ENCODE measurements at regions not wholly inside any gene's neighbourhood (a gene's known extent, or its start where the extent isn't known, plus 50 kb on each side); places are given as distances from the start of the nearest gene placed in this dataset.
"Not testable (repeated sequence)": the region's sequence is repeated elsewhere in the genome, so short reads cannot be mapped to it uniquely, and the experiment has no call there.

- DNase-seq, result no peak
Measured at GRCh38 chr2:21194147-21194546, 70.4 kb downstream of the TDRD15 start.

DNA sequence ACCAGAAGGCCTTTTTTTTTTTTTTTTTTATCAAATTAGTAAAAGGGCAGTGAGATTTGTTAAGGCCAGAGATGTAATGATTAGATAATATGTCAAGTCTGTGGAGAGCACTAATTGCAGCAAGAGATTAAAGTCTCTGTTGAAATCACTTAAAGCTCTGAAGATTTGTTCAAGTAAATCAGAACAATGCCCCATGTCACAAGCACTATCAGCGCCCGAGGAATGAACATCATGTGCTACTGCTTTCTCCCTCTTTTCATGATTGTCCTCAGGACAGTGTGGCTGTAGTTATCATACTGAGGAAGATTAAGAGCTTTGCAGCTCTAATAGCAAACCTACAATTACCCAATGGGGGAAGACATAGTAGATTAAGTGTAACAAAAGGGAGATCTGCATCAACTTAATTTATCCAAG is 71.1 kb downstream of the TDRD15 start:
- no peak for DNase-seq

DNA sequence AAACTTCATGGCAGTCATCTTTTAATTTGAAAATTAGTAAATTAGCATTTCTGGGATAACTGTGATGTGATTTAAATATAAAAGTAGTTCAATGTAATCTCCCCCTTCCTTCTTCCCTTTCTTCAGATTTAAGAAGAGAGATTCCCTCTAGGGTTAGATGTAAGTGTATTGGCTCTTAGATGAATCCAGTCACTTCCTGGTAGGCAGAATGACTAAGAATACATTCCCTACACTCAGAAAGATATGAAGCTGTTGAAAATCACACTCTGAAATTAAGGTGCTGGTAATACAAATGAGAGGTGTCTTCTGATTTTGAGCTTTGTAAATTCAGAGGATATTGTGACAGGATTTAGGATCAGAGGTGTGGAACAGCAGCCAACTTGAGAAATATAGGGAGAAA is 71.6 kb downstream of the TDRD15 start:
- DNase-seq, result no peak

DNA sequence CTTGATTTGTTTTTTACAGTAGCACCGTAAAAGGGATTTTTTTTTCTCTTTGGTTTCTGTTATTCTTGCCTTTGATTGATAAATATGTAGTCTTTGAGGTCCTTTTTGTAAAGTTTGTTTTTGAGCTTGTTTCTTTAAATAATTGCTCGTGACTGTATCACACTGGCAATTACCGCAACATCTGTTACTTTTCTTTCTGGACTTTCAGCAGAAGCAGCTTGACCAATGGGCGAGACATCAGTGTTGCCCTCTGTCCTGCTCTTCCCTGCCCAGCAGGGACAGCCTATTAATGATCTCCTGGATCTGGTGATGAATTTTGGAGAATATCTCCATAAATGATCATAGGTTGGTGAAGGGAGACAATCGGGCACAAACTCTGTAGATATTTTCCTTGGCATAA is 74.9 kb downstream of the TDRD15 start:
- DNase-seq, result no peak

- no peak for DNase-seq
Measured at GRCh38 chr2:21203976-21204375, 80.2 kb downstream of the TDRD15 start.

DNA sequence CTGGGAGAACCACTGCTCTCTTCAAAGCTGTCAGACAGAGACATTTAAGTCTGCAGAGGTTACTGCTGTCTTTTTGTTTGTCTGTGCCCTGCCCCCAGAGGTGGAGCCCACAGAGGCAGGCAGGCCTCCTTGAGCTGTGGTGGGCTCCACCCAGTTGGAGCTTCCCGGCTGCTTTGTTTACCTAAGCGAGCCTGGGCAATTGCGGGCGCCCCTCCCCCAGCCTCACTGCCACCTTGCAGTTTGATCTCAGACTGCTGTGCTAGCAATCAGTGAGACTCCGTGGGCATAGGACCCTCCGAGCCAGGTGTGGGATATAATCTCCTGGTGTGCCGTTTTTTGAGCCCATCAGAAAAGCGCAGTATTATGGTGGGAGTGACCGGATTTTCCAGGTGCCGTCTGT is 90.3 kb downstream of the TDRD15 start:
- not testable (repeated sequence) for DNase-seq

DNA sequence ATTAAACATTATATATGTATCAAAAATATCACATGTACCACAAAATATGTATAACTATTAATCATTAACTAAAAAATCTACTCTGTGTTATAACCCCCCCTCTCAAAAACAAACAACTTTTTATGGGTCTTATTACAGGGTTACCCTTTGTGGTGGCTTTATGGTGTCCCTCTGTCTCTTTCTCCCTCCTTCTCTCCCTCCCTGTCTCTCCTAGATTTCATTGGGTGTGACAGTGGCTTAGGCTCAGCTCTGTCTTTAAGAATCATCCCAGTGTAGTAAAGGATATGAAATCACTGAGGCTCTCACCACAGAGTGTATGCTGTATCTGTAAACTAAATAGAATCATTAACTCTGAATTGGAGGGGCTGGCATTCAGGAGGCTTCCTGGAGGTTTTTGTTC is 93.7 kb downstream of the TDRD15 start:
- no peak for DNase-seq

GRCh38 chr2:21220930-21221329 is 97.2 kb downstream of the TDRD15 start:
- DNase-seq, result no peak

DNA sequence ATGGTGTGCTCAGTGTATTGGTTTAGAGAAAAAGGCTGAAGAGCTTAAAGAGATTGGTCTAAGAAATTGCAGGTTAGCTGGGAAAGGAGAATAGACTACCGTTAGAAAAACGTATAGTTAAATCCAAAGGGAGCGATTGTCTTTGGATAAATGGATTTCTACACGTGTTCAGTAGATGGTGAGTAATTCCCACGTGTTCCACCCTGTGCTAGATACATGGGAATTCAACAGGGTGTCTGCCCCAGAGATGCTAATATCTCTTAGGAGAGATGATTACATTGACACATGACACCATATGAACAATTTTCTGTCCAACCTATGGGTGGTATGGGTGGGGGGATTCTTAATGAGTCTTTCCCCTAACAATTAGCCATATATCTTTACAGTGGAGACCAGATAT is 99.8 kb downstream of the TDRD15 start:
- no peak for DNase-seq

DNA sequence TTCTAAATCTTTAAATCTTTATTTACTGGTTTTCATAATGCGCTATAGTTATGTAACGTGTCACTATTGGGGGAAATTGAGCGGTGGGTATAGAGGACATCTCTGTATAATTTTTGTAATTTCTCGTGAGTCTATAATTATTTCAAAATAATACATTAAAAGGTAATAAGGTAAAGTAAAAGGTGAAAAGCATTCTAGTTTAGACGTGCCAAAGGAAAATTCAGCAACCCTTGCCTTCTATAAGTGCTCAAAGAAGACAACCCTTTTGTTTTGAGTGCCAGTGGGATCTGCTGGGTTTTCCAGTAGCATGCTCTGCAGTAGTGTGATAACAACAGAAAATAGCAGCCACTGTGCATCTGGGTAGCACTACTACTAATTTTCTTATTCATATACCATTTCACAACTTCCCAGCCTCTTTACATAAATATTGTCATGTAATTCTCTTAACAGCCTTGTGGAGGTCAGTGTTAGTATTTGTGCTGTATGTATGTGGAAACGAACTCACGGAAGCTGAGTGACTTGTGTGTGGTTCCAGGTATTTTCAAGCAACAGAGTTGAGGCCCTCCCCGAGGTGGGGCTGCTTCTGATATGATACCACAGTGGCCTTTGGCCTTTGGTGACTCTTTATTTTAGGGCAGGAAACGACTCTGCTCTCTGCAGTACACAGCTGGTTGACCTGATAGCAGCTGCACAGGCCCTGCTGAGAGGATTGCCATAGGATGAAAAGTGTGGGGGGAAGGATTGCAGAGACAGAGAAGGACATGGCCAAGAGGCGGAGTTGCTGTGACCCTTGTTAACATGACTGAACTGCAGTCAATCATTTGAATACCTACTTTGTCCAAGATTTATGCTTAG is 104.5 kb downstream of the TDRD15 start:
- no peak for DNase-seq

DNA sequence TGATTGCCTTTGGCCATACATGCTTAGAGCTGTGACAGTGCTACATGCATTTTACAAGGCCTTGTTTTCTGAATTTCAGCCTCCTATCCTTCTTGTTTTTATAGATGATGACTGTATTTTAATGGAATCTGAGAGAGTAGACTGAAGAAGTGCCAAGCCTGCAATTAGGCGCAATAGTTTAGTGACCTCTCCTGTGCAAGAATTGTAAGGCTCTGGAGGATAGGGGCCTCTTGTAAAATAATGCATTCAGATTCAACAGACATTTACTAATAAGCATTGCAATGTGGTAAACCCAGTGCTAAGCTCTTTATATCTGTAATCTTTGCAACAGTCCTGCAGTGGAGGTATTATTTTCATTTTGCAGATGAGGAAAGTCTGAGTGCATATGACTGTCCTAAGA is 105.5 kb downstream of the TDRD15 start:
- DNase-seq, result no peak

GRCh38 chr2:21230140-21230539 is 106.4 kb downstream of the TDRD15 start:
- no peak for DNase-seq

DNA sequence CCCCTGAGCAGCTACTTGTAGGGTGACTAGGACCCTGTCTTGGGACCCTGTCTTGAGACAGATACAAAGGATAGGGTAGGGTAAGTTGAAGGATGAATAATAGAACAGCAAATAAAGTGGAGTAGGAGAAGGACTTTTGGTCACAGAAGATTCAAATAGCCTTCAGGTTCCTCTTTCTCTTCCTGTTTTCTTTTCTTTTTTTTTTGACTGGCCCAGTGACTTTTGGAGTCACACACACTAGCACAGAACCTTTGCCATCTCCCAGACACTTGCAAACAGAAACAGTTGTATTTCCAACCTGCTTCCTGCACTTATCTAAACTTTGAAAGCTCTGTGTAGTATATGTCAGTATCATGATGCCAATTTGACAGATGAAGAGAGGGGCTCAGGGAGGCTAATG is 108.2 kb downstream of the TDRD15 start:
- no peak for DNase-seq

- no peak for DNase-seq
Measured at GRCh38 chr2:21233194-21233593, 109.4 kb downstream of the TDRD15 start.

GRCh38 chr2:21234001-21234400 is 110.2 kb downstream of the TDRD15 start:
- DNase-seq, result no peak

DNA sequence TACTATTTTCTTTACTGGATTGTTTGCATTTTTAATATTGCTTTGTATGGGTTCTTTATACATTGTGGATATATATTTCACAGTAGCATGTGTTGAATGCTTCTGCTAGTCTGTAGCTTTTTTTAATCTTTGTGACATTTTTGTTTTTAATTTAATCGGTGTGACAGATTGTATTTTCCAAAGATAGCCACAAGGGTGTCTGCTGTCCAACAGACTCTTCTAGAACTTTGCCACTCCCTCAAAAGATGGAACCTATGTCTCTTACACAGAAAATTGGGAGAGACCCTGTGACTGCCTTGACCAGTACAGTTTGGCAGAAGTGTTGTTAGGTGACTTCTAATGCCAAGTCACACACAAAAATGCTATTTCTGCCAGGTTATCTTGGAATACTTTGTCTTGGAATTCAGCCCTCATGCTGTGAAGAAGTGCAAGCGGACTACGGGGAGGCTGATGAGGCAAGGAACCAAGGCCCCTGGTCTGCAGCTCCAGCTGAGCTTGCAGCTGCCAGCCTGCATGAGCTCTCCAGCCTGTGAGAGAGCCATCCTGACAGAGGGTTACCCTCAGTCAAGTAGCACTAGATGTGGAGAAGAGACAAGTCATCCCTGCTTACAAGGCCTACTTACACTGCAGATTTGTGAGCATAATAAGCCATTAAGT is 110.8 kb downstream of the TDRD15 start:
- no peak for DNase-seq

DNA sequence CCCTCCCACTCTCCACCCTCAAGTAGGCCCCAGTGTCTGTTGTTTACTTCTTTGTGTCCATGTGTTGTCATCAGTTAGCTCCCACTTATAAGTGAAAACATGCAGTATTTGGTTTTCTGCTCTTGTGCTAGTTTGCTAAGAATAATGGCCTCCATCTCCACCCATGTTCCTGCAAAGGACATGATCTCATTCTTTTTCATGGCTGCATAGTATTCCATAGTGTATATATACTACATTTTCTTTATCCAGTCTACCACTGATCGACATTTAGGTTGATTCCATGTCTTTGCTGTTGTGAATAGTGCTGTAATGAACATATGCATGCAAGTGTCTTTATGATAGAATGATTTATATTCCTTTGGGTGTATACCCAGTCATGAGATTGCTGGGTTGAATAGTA is 116.0 kb downstream of the TDRD15 start:
- not testable (repeated sequence) for DNase-seq

DNA sequence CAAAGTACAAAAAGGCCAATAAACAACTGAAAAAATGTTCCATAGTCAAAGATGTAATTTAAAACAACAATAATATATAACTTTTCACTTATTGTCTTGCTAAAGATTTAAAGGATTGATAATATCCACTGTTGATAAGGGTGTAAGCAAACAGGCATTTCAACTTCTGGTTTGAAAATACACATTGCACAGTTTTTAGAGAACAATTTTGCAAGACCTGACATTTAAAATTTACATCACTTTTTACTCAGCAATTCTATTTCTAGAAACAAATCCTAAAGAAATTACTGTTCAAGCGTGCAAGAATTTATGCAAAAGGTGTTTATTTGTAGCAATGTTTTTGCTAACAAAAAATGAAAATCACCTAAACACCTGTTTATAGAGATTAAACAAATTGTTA is 120.4 kb downstream of the TDRD15 start:
- DNase-seq, result no peak

DNA sequence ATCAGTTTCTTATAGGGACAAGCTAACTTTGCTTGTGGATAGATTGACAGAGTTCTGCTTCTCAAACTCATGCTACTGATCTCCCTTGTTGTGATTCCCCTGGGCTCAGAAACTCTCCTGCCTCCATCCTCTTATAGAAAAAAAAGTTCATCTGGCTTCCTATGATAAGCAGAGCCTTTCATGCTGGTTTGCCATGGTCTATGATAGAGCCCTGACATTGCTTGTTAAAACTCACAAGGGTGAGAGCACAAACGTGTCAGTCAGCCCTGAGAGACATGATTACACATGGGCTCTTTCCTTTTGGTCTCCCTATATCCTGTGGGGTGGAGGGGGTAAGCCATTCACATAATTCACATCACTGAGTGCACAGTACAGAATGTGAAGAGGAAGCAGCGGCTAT is 121.8 kb downstream of the TDRD15 start:
- DNase-seq, result no peak

DNA sequence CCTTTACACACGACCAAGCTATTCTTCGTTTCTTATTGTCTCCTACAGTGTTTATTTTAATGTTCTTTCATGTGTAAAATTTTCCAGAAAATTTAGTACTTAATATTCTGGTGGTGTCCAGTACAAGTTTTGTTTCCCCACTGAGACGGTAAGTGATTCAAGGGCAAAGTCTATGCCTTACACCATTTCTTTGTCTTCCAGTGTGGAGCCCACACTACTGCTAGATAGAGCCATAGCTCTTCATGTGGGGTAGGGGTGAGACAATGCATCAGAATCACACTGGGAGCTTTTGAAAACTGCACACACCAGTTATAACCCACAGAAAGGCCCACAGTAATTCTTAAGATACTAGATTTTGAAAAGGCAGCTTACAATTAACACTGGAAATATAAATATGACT is 125.6 kb downstream of the TDRD15 start:
- no peak for DNase-seq

DNA sequence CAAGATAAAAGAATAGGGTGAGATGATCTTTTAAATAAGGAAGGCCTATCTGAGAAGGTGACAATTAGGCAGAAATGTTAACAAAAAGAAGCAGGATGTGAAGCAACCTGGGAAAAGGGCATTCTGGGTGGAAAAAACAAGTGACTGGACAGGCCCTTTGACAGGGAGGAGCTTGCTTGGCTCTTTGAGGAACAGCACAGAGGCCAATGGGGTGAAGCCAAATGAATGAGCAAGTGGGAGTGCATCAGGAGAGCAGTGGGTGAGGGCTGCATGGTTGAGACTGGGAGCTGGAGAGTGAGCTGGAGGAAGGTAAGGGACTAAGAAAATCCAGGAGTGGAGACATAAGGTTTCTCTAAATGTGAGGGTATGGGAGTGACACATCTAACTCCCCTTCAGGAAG is 126.9 kb downstream of the TDRD15 start:
- no peak for DNase-seq

GRCh38 chr2:21251216-21251980 is 127.6 kb downstream of the TDRD15 start:
- no peak for DNase-seq

DNA sequence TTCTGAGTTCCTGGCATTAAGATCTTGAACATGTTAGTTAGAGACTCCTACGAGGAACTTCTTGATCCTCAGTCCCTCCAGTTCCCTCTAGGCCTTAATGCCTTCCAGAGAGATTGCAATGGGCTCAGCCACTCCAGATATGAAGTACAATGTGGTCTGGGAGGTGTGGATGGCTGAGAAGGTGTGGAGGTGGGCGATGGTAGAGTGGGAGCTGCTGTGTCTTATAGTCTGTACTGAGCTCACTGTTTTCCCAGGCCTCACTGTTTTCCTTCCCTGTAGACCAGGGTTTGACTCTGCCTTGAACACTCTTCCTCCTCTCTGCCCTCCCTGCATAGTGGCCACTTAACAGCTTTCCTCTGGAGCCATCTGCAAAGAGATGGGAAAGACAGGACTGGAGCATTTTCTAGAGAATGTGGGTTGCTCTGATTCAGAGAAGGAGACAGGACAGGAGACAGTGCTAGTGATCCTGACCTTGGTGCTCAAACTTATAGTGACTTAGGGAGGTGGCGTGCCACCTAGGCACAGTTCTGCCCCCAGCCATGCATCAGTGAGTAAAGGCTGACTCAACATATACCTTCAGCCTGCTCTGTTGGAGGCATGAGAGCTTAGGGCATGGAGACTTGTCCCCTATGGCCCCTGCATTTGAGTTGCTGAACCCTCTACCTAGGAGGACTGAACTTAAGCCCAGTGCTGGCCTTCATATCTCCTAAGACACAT is 129.7 kb downstream of the TDRD15 start:
- no peak for DNase-seq

Measured in NCI-H446 treated with DMSO at 0.1 percent for 48 hours (cell line).